Naive B cell (primary cell): ENCODE measurements at regions not wholly inside any gene's neighbourhood (a gene's known extent, or its start where the extent isn't known, plus 50 kb on each side); places are given as distances from the start of the nearest gene placed in this dataset.
"Not testable (repeated sequence)": the region's sequence is repeated elsewhere in the genome, so short reads cannot be mapped to it uniquely, and the experiment has no call there.

ENCODE experiments used
- ATAC-seq, 2 donors: fragments of 150-1000 bp; cut with Tn5 transposase; 2 replicates each; pipeline ENCODE4 v1.10.0; 2021; ENCODE audit warnings: low read depth in 2 of 2, mild to moderate bottlenecking in 2 of 2, moderate library complexity in 2 of 2
- DNase-seq: peaks from one replicate; pipeline ENCODE4 v3.0.0; 2022
- H3K27ac Mint-ChIP-seq, 6 donors: one replicate each; pipeline ENCODE4 v1.8.0; 2020 to 2022; ENCODE audit warnings: mild to moderate bottlenecking in 6 of 6, mixed read lengths in 6 of 6, moderate library complexity in 5 of 6, inconsistent platforms in 2 of 6
- H3K27me3 Mint-ChIP-seq, 3 donors: one replicate each; pipeline ENCODE4 v1.8.0; 2021 to 2022; ENCODE audit warnings: mixed read lengths in 3 of 3, mild to moderate bottlenecking in 1 of 3
- H3K36me3 Mint-ChIP-seq, 2 donors: one replicate each; pipeline ENCODE4 v1.8.0; 2020 to 2022; ENCODE audit warnings: mixed read lengths in 2 of 2, inconsistent platforms in 1 of 2, mild to moderate bottlenecking in 1 of 2
- H3K4me1 Mint-ChIP-seq, 3 donors: one replicate each; pipeline ENCODE4 v1.8.0; 2020 to 2022; ENCODE audit warnings: mixed read lengths in 3 of 3, inconsistent platforms in 1 of 3, mild to moderate bottlenecking in 1 of 3, moderate library complexity in 1 of 3
- H3K4me3 Mint-ChIP-seq, 8 donors: one replicate each; pipeline ENCODE4 v1.8.0; 2020 to 2022; ENCODE audit warnings: mild to moderate bottlenecking in 8 of 8, mixed read lengths in 8 of 8, moderate library complexity in 8 of 8, inconsistent platforms in 2 of 8
- H3K9me3 Mint-ChIP-seq, 7 donors: one replicate each; pipeline ENCODE4 v1.8.0; 2020 to 2022; ENCODE audit warnings: mixed read lengths in 7 of 7, mild to moderate bottlenecking in 5 of 7, inconsistent platforms in 2 of 7, moderate library complexity in 1 of 7

- DNase-seq (no peak), ATAC-seq (no peak)
- H3K36me3 Mint-ChIP-seq: no peaks in the 10 kb centered on the region
- H3K4me3 Mint-ChIP-seq: no peak overlapping the region
- H3K27me3 Mint-ChIP-seq: no peaks in the 10 kb centered on the region
- no peaks in the 10 kb centered on the region for H3K4me1 Mint-ChIP-seq
- no peak overlapping the region for H3K27ac Mint-ChIP-seq
- peaks cover 0 to 8% (median 6%) of the 10 kb centered on the region in 7 donors for H3K9me3 Mint-ChIP-seq
Observed at GRCh38 chr5:12183003-12183402, 278.8 kb upstream of the CTNND2 start.

DNA sequence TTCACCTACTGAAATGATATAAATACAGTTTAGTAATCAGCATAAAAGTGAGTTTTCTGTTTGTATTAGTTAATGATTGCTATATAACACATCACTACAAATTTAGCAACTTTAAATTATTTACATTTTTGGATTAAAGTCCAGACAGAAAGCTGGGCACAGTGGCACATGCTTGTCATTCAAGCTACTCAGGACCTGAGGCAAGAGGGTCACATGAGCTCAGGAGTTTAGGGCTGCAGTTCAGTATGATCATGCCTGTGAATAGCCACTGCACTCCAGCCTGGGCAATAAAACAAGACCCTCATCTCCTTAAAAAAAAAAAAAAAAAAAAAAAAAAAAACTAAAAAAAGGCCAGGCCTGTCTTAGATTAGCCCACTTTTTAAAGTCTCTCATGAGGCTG is 273.6 kb upstream of the CTNND2 start:
- H3K27ac Mint-ChIP-seq: no peak overlapping the region
- no peak for DNase-seq
- no peaks in the 10 kb centered on the region for H3K4me1 Mint-ChIP-seq
- H3K9me3 Mint-ChIP-seq: peaks cover 0 to 3% (median 0%) of the 10 kb centered on the region in 7 donors
- H3K27me3 Mint-ChIP-seq: no peaks in the 10 kb centered on the region
- H3K36me3 Mint-ChIP-seq: no peaks in the 10 kb centered on the region
- no peak overlapping the region for H3K4me3 Mint-ChIP-seq
- no peak for ATAC-seq

DNA sequence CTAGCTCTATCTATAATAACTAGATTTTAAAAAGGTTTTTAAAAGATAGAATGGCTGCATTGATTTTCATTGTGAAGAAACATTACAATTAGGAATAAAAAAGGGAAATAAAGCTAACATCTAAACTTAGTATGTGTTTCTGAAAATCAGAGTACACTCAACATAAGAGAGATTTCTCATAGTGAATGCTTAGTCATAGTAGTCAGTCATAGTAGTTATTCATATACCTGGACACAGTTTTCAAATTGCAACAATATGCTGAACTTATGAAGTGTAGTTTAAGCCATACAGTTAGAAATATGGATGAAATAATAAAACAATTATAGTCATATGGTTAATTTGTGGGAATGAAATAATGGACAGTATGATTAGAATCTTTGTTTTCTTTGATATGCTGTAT is 273.0 kb upstream of the CTNND2 start:
- DNase-seq (no peak), ATAC-seq (no peak)
- peaks cover 0 to 3% (median 0%) of the 10 kb centered on the region in 7 donors for H3K9me3 Mint-ChIP-seq
- no peaks in the 10 kb centered on the region for H3K27me3 Mint-ChIP-seq
- H3K36me3 Mint-ChIP-seq: no peaks in the 10 kb centered on the region
- H3K27ac Mint-ChIP-seq: no peak overlapping the region
- no peak overlapping the region for H3K4me3 Mint-ChIP-seq
- H3K4me1 Mint-ChIP-seq: no peaks in the 10 kb centered on the region

GRCh38 chr5:12175914-12176585 is 271.8 kb upstream of the CTNND2 start:
- Mint-ChIP-seq H3K27ac (no peak overlapping the region), H3K4me1 (no peaks in the 10 kb centered on the region), H3K36me3 (no peaks in the 10 kb centered on the region), H3K9me3 (peaks cover 0 to 3% (median 0%) of the 10 kb centered on the region in 7 donors), H3K4me3 (no peak overlapping the region), H3K27me3 (no peaks in the 10 kb centered on the region)
- DNase-seq: no peak
- no peak for ATAC-seq

DNA sequence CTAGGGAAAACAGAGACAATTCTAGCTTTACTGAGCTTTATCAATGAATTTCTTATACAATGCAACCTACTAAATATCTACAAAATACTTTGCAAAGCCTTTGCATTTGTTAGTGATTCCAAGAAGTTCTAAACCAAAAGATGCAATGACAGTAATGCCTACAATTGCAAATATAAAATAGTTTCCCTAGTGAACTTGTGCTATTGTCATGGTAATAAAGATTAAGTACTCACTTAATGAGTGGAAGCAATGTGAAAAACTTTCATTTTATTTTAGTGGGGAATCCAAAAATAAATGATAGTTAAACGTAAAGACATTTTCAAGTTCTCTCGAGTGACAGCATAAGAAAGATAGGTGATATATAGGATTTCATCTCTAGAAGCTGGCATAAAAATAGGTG is 270.5 kb upstream of the CTNND2 start:
- no peaks in the 10 kb centered on the region for H3K36me3 Mint-ChIP-seq
- H3K4me1 Mint-ChIP-seq: no peaks in the 10 kb centered on the region
- no peak overlapping the region for H3K27ac Mint-ChIP-seq
- no peak overlapping the region for H3K4me3 Mint-ChIP-seq
- no peak for DNase-seq
- ATAC-seq: no peak
- H3K27me3 Mint-ChIP-seq: no peaks in the 10 kb centered on the region
- H3K9me3 Mint-ChIP-seq: peaks cover 0 to 3% (median 0%) of the 10 kb centered on the region in 7 donors

- Mint-ChIP-seq H3K4me1 (no peaks in the 10 kb centered on the region), H3K36me3 (no peaks in the 10 kb centered on the region), H3K4me3 (no peak overlapping the region), H3K9me3 (peaks cover 0 to 12% (median 3%) of the 10 kb centered on the region in 7 donors), H3K27me3 (no peaks in the 10 kb centered on the region), H3K27ac (no peak overlapping the region)
- ATAC-seq (no peak), DNase-seq (no peak)
Observed at GRCh38 chr5:12169536-12169935, 265.3 kb upstream of the CTNND2 start.

- no peak overlapping the region for H3K4me3 Mint-ChIP-seq
- no peaks in the 10 kb centered on the region for H3K36me3 Mint-ChIP-seq
- ATAC-seq (no peak), DNase-seq (no peak)
- peaks cover 2 to 12% (median 9%) of the 10 kb centered on the region in 7 donors for H3K9me3 Mint-ChIP-seq
- H3K4me1 Mint-ChIP-seq: no peaks in the 10 kb centered on the region
- H3K27me3 Mint-ChIP-seq: no peaks in the 10 kb centered on the region
- no peak overlapping the region for H3K27ac Mint-ChIP-seq
Observed at GRCh38 chr5:12162863-12163262, 258.6 kb upstream of the CTNND2 start.

DNA sequence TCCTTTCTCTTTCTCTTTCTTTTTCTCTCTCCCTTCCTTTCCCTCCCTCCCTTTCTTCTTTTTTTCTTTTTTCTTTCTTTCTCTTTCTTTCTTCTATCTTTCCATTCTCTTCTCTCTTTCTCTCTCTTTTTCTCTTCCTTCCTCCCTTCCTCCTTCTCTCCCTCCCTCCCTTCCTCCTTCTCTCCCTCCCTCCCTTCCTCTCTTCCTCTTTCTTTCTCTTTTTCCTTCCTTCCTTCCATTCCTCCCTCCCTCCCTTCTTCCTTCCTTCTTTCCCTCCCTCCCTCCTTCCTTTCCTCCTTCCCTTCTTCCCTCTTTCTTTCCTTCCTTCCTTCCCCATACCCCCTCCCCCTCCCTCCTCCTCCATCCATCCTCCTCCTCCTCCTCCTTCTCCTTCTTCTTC is 243.3 kb upstream of the CTNND2 start:
- no peak overlapping the region for H3K27ac Mint-ChIP-seq
- no peaks in the 10 kb centered on the region for H3K4me1 Mint-ChIP-seq

GRCh38 chr5:12141496-12141895 is 237.2 kb upstream of the CTNND2 start:
- H3K36me3 Mint-ChIP-seq: no peaks in the 10 kb centered on the region
- no peaks in the 10 kb centered on the region for H3K27me3 Mint-ChIP-seq
- no peaks in the 10 kb centered on the region for H3K4me1 Mint-ChIP-seq
- no peak overlapping the region for H3K4me3 Mint-ChIP-seq
- no peak overlapping the region for H3K27ac Mint-ChIP-seq
- ATAC-seq (no peak), DNase-seq (no peak)
- H3K9me3 Mint-ChIP-seq: peaks cover 0 to 25% (median 10%) of the 10 kb centered on the region in 7 donors

More for the DNA sequence above, 243.3 kb upstream of the CTNND2 start:
- DNase-seq: no peak
- ATAC-seq: no peak
- Mint-ChIP-seq H3K27me3 (no peaks in the 10 kb centered on the region), H3K36me3 (no peaks in the 10 kb centered on the region), H3K4me3 (no peak overlapping the region), H3K9me3 (peaks cover 7 to 31% (median 12%) of the 10 kb centered on the region in 7 donors)

DNA sequence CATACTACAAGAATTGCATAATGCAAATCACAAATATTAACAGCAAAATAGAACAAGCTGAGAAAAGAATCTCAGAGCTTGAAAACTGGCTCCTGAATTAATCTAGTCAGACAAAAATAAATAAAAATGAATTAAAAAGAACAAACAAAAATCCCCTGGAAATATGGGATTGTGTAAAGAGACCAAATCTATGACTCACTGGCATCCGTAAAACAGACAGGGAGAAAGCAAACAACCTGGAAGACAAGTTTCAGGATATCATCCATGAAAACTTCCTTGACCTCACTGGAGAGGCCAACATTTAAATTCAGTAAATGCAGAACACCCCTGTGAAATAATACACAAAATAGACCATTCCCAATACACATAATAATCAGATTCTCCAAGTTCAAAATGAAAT is 229.3 kb upstream of the CTNND2 start:
- Mint-ChIP-seq H3K4me3 (no peak overlapping the region), H3K27ac (no peak overlapping the region), H3K36me3 (no peaks in the 10 kb centered on the region)

GRCh38 chr5:12131020-12131419 is 226.8 kb upstream of the CTNND2 start:
- H3K4me1 Mint-ChIP-seq, H3K27ac Mint-ChIP-seq, H3K27me3 Mint-ChIP-seq, ATAC-seq, H3K36me3 Mint-ChIP-seq, DNase-seq, H3K4me3 Mint-ChIP-seq: not testable (repeated sequence)
- H3K9me3 Mint-ChIP-seq: peaks cover 13 to 45% (median 17%) of the 10 kb centered on the region in 7 donors

More for the DNA sequence above, 229.3 kb upstream of the CTNND2 start:
- H3K4me1 Mint-ChIP-seq: no peaks in the 10 kb centered on the region
- ATAC-seq: no peak
- no peaks in the 10 kb centered on the region for H3K27me3 Mint-ChIP-seq
- peaks cover 7 to 51% (median 17%) of the 10 kb centered on the region in 7 donors for H3K9me3 Mint-ChIP-seq
- DNase-seq: no peak

DNA sequence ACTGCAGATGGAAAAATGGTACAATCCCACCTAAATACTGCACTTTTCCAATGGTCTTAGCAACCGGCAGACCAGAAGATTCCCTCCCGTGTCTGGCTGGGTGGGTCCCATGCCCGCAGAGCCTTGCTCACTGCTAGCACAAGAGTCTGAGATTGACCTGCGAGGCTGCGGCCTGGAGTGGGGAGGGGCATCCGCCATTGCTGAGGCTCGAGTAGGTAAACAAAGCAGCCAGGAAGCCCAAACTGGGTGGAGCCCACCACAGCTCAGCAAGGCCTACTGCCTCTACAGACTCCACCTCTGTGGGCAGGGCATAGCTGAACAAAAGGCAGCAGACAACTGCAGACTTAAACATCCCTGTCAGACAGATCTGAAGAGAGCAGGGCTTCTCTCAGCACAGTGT is 221.6 kb upstream of the CTNND2 start:
- Mint-ChIP-seq H3K9me3 (peaks cover 3 to 18% (median 11%) of the 10 kb centered on the region in 7 donors), H3K36me3 (no peaks in the 10 kb centered on the region), H3K27ac (no peak overlapping the region), H3K4me1 (no peaks in the 10 kb centered on the region), H3K27me3 (no peaks in the 10 kb centered on the region), H3K4me3 (no peak overlapping the region)
- DNase-seq (no peak), ATAC-seq (no peak)

DNA sequence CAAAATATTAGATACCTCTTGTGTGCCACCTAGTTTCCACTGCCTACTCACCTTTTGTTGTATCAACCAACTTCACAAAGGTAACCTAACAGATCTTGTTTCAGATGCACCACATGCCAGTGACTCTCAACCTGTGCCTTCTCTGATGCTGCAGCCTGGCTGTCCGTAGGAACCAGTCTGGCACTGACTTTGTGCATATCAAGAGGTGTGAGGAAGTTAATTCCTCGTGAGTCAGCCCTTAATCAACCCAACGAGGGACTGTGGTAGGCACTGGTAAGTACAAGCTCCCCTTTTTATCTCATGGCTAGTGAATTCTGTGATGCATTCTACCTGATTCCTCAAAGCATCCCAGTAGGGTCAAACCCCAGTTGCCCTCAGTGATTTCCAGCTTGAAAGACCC is 215.4 kb upstream of the CTNND2 start:
- peaks cover 0 to 9% (median 3%) of the 10 kb centered on the region in 7 donors for H3K9me3 Mint-ChIP-seq
- H3K4me1 Mint-ChIP-seq: no peaks in the 10 kb centered on the region
- ATAC-seq (no peak), DNase-seq (no peak)
- no peaks in the 10 kb centered on the region for H3K36me3 Mint-ChIP-seq
- no peaks in the 10 kb centered on the region for H3K27me3 Mint-ChIP-seq
- no peak overlapping the region for H3K4me3 Mint-ChIP-seq
- no peak overlapping the region for H3K27ac Mint-ChIP-seq

DNA sequence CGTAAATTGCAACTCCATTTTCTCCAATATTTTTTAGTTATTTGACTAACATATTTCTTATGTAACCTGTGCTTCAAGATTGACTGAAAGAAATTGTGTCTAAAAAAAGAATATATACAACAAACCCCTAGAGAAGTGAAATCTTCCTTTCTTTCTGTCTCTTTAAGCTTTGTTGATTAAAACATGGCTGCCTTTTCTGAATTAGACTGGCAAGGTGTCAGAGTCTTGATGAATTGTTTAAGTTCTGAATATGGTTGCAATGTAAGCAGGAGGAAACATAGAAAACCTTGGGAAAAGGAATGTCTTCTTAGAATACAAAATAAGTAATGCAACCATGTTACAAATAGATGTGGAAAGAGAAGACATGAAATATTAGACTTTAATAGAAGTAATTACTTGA is 209.8 kb upstream of the CTNND2 start:
- ATAC-seq (no peak), DNase-seq (no peak)
- H3K27ac Mint-ChIP-seq: no peak overlapping the region
- no peak overlapping the region for H3K4me3 Mint-ChIP-seq
- peaks cover 0 to 4% (median under 1%) of the 10 kb centered on the region in 7 donors for H3K9me3 Mint-ChIP-seq
- H3K27me3 Mint-ChIP-seq: no peaks in the 10 kb centered on the region
- no peaks in the 10 kb centered on the region for H3K36me3 Mint-ChIP-seq
- H3K4me1 Mint-ChIP-seq: no peaks in the 10 kb centered on the region

DNA sequence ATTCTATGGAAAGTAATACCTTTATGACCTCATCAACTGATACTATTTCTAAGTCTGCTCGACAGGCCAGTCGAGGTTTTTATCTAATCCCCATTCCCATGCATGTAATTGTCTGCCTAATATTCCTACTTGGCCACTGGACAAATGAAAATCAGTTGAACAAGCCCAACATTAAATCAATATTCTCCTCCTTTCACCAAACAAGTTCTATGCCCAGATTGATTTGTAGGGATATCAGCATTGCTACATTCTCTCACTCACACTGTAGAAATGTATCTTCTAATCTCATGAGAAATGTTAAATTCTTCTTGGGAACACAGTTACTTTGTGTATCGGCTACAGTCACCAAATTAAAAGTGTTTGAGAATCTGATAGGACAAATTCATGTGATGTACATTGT is 208.8 kb upstream of the CTNND2 start:
- no peaks in the 10 kb centered on the region for H3K4me1 Mint-ChIP-seq
- H3K9me3 Mint-ChIP-seq: peaks cover 0 to 4% (median 0%) of the 10 kb centered on the region in 7 donors

More for the DNA sequence above, 208.8 kb upstream of the CTNND2 start:
- no peak overlapping the region for H3K27ac Mint-ChIP-seq
- no peak overlapping the region for H3K4me3 Mint-ChIP-seq
- ATAC-seq (no peak), DNase-seq (no peak)
- no peaks in the 10 kb centered on the region for H3K36me3 Mint-ChIP-seq
- no peaks in the 10 kb centered on the region for H3K27me3 Mint-ChIP-seq
